Panc1 (cell line): ENCODE measurements at regions not wholly inside any gene's neighbourhood (a gene's known extent, or its start where the extent isn't known, plus 50 kb on each side); places are given as distances from the start of the nearest gene placed in this dataset.

Experiments
- ATAC-seq: fragments of 200-7000 bp; cut with Tn5 transposase; 2 replicates; pipeline ENCODE4 v1.9.1; 2020; ENCODE audit warnings: mild to moderate bottlenecking, moderate library complexity
- BruUV-seq: library from RNA; stranded (reverse); fragments of 400-500 nt; replicated peaks from 2 replicates; lab custom pipeline; 2021; lab: Mats Ljungman, UMichigan
- CTCF ChIA-PET: fragments of 300-600 bp; sonication (Branson Sonifier 250); formaldehyde crosslinking; loops from one replicate; lab custom pipeline; 2022; ENCODE audit warnings: antibody characterized with exemption; lab: Charles Lee
- POLR2A ChIA-PET: fragments of 300-600 bp; sonication (Branson Sonifier 250); formaldehyde crosslinking; loops from one replicate; lab custom pipeline; 2022; ENCODE audit warnings: antibody characterized with exemption; lab: Charles Lee
- DNase-seq: peaks from one replicate; pipeline ENCODE4 v3.0.0-alpha.2; 2010; ENCODE audit warnings: low read depth, low spot score
- H3K27ac ChIP-seq: 2 replicates; pipeline ENCODE4 v1.5.1; 2011; ENCODE audit warnings: mild to moderate bottlenecking, low read length, inconsistent platforms
- H3K27me3 ChIP-seq: fragments of 200-500 bp; sonication (Bioruptor generic); 2 replicates; pipeline ENCODE4 v1.6.0; 2014; ENCODE audit warnings: low read length, inconsistent platforms; ENCODE audit not compliant: control insufficient read depth, insufficient read depth
- H3K36me3 ChIP-seq: fragments of 200-500 bp; sonication (Bioruptor generic); 2 replicates; pipeline ENCODE4 v1.5.1; 2014; ENCODE audit warnings: inconsistent platforms, mild to moderate bottlenecking, low read length, moderate library complexity; ENCODE audit not compliant: control insufficient read depth, insufficient read depth
- H3K4me1 ChIP-seq: 2 replicates; pipeline ENCODE4 v1.5.1; 2011; ENCODE audit warnings: inconsistent platforms, mild to moderate bottlenecking, low read length, moderate library complexity; ENCODE audit not compliant: control insufficient read depth, insufficient read depth
- H3K4me3 ChIP-seq, 2 experiments: 2 replicates each; pipeline ENCODE4 v1.5.1; 2011 to 2012; ENCODE audit warnings: low read depth in 2 of 2, low read length in 2 of 2, mild to moderate bottlenecking in 2 of 2, inconsistent platforms in 1 of 2, moderate library complexity in 1 of 2
- H3K9me3 ChIP-seq: fragments of 200-500 bp; sonication (Bioruptor generic); 2 replicates; pipeline ENCODE4 v1.5.1; 2014; ENCODE audit warnings: low read depth, mild to moderate bottlenecking, inconsistent platforms, low read length, moderate library complexity; ENCODE audit not compliant: control insufficient read depth, insufficient read depth
- POLR2AphosphoS5 ChIP-seq: IDR thresholded peaks from 2 replicates; pipeline ENCODE4 v1.6.1; 2012; ENCODE audit warnings: mild to moderate bottlenecking, low read depth, low read length, moderate library complexity
- SIN3A ChIP-seq: IDR thresholded peaks from 2 replicates; pipeline ENCODE4 v1.6.1; 2012; ENCODE audit warnings: low read depth, mild to moderate bottlenecking, low read length, moderate library complexity, borderline replicate concordance; ENCODE audit not compliant: insufficient read depth
- TCF7L2 ChIP-seq: IDR thresholded peaks from 2 replicates; pipeline ENCODE4 v1.6.1; 2011; ENCODE audit warnings: mild to moderate bottlenecking, low read depth, low read length, inconsistent platforms
- in situ Hi-C: cut with HindIII; loops from 2 replicates; pipeline ENCODE4 v1.10.0; 2016; ENCODE audit warnings: low sequenced_read_pairs, low pct_unique_long_range_greater_than_20kb
- intact Hi-C: fragments of 100-400 bp; cut with micrococcal nuclease; formaldehyde crosslinking; loops from one replicate; pipeline ENCODE4 v1.10.0; 2022; ENCODE audit not compliant: unreplicated experiment
- TF ChIP-seq, protein P1 (sequence below), 2 experiments: IDR thresholded peaks; 2 replicates each; pipeline ENCODE4 v1.6.1; 2011 to 2012; ENCODE audit warnings: low read depth in 2 of 2, control low read depth in 1 of 2, low read length in 1 of 2, mild to moderate bottlenecking in 1 of 2, moderate library complexity in 1 of 2; ENCODE audit not compliant: insufficient read depth in 1 of 2
- TF ChIP-seq, protein P2 (sequence below): fragments of 450-650 bp; IDR thresholded peaks from 2 replicates; pipeline ENCODE4 v1.5.1; 2017; ENCODE audit warnings: mild to moderate bottlenecking

DNA sequence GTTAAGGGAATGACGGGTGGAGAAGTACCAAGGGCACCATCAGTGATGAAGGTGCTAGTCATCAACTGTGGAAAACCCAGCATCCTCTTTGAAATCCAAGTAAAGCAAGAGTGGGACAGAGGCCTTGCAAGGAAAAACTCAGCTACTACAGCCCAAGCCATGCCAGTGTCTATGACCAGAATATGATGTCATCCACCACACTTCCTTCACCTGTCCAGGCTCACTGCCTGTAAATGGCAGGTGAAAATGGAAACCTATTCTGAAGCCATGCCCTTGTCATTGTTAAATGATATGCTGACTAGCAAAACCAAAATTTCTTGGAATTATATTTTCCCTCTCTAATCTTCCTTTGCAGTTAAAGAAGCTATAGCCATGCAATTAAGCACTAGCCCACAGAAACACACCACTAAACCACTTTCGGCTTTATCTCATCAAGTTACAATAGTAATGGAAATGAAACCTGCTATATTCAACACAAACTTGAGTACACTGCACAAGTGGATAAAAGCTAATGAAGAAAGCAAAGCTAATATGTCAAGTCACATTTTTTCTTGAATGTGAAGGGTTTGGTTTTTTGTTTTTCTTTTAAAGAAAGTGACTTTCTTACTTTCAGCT lies 96.3 kb upstream of the RALGPS2 start:
- no peaks in the 10 kb centered on the region for H3K9me3 ChIP-seq
- no TSS peak for BruUV-seq
- H3K4me3 ChIP-seq = no peak overlapping the region
- ChIA-PET POLR2A (no interaction called here), CTCF (no interaction called here)
- H3K27me3 ChIP-seq = no peaks in the 10 kb centered on the region
- intact Hi-C loops = no loop called here
- DNase-seq (no peak), ATAC-seq (no peak)
- no peak overlapping the region for H3K27ac ChIP-seq
- TF ChIP-seq SIN3A (no peak), POLR2AphosphoS5 (no peak)
- TF ChIP-seq, protein P1, sequence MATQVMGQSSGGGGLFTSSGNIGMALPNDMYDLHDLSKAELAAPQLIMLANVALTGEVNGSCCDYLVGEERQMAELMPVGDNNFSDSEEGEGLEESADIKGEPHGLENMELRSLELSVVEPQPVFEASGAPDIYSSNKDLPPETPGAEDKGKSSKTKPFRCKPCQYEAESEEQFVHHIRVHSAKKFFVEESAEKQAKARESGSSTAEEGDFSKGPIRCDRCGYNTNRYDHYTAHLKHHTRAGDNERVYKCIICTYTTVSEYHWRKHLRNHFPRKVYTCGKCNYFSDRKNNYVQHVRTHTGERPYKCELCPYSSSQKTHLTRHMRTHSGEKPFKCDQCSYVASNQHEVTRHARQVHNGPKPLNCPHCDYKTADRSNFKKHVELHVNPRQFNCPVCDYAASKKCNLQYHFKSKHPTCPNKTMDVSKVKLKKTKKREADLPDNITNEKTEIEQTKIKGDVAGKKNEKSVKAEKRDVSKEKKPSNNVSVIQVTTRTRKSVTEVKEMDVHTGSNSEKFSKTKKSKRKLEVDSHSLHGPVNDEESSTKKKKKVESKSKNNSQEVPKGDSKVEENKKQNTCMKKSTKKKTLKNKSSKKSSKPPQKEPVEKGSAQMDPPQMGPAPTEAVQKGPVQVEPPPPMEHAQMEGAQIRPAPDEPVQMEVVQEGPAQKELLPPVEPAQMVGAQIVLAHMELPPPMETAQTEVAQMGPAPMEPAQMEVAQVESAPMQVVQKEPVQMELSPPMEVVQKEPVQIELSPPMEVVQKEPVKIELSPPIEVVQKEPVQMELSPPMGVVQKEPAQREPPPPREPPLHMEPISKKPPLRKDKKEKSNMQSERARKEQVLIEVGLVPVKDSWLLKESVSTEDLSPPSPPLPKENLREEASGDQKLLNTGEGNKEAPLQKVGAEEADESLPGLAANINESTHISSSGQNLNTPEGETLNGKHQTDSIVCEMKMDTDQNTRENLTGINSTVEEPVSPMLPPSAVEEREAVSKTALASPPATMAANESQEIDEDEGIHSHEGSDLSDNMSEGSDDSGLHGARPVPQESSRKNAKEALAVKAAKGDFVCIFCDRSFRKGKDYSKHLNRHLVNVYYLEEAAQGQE (IDR thresholded peaks at IDR 0.05; ENCODE audit: insufficient read depth in 1 of 2, low read depth in 2 of 2, low read length in 1 of 2) = no peak
- TF ChIP-seq, protein P2, sequence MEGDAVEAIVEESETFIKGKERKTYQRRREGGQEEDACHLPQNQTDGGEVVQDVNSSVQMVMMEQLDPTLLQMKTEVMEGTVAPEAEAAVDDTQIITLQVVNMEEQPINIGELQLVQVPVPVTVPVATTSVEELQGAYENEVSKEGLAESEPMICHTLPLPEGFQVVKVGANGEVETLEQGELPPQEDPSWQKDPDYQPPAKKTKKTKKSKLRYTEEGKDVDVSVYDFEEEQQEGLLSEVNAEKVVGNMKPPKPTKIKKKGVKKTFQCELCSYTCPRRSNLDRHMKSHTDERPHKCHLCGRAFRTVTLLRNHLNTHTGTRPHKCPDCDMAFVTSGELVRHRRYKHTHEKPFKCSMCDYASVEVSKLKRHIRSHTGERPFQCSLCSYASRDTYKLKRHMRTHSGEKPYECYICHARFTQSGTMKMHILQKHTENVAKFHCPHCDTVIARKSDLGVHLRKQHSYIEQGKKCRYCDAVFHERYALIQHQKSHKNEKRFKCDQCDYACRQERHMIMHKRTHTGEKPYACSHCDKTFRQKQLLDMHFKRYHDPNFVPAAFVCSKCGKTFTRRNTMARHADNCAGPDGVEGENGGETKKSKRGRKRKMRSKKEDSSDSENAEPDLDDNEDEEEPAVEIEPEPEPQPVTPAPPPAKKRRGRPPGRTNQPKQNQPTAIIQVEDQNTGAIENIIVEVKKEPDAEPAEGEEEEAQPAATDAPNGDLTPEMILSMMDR = no peak
- no peaks in the 10 kb centered on the region for H3K4me1 ChIP-seq
- no peaks in the 10 kb centered on the region for H3K36me3 ChIP-seq
- in situ Hi-C loops = no loop called here

DNA sequence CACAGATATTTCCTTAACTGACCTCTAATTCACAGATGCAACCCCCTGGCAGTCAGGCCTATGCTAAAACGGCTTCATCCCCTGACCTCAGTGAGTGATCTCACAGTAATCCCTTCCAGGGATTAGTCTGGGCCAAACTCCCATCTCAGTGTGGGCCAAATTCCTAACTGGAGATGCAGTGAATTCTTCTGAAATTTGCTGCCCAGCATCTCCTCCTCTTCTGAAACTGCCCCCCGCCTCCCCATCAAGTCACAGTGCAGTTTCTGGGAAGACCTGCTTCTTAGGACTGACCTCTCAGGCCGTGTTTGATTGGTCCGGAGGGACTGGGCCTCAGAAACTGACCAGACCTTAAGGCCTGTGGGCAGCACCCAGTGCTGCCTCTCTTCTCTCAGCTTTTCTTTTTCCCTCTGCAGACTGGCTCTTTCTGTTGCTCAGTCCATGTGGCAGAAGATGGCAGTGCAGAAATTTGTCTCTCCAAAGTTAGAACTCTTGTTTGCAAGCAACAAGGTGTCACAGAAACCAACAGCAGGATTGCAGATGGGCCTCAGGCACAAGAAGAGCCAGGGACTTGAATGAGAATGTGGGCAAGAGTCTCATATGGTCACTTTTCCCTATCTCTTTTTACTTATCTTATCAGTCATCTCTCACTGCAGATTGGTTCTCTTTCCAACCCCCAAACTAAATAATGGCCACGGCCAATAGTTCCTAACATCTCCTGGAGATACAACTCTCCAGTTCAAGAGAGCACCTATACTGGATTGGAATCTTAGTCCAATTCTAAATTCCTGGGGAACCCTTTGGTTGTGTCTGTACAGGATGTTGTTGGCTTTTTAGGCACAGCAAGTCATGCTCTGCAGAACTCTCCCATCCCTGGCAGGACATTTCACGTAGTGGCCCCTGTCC lies 95.5 kb upstream of the RALGPS2 start:
- intact Hi-C loops = no loop called here

More for the DNA sequence above, 95.5 kb upstream of the RALGPS2 start:
- DNase-seq = no peak
- Histone ChIP-seq H3K36me3 (no peaks in the 10 kb centered on the region), H3K9me3 (no peaks in the 10 kb centered on the region), H3K27ac (no peak overlapping the region), H3K27me3 (no peaks in the 10 kb centered on the region), H3K4me1 (no peaks in the 10 kb centered on the region), H3K4me3 (no peak overlapping the region)
- BruUV-seq = no TSS peak
- TF ChIP-seq, protein P1 (IDR thresholded peaks at IDR 0.05; ENCODE audit: insufficient read depth in 1 of 2, low read depth in 2 of 2, low read length in 1 of 2) = no peak
- TF ChIP-seq POLR2AphosphoS5 (no peak), SIN3A (no peak), TCF7L2 (no peak)
- TF ChIP-seq, protein P2 = no peak
- ATAC-seq = no peak
- ChIA-PET POLR2A (no interaction called here), CTCF (no interaction called here)
- in situ Hi-C loops = no loop called here
